Neutrophil (primary cell): ENCODE measurements at regions not wholly inside any gene's neighbourhood (a gene's known extent, or its start where the extent isn't known, plus 50 kb on each side); places are given as distances from the start of the nearest gene placed in this dataset.

ENCODE experiments used
- H3K27ac ChIP-seq: fragments of 200-600 bp; sonication (generic); 2 replicates; pipeline ENCODE4 v1.5.1; 2016; ENCODE audit warnings: mild to moderate bottlenecking, moderate library complexity
- H3K27me3 ChIP-seq: fragments of 200-600 bp; sonication (generic); 2 replicates; pipeline ENCODE4 v1.6.0; 2016; ENCODE audit warnings: mild to moderate bottlenecking
- H3K36me3 ChIP-seq: fragments of 200-600 bp; sonication (generic); 2 replicates; pipeline ENCODE4 v1.5.1; 2017
- H3K4me1 ChIP-seq, 2 experiments: fragments of 200-600 bp in 1 of 2; sonication (generic) in 1 of 2; 1 replicate in 1 of 2; 2 replicates in 1 of 2; pipeline versions ENCODE4 v1.5.1 to v1.6.1; 2013 to 2016; ENCODE audit warnings: low read depth in 1 of 2, low read length in 1 of 2, mild to moderate bottlenecking in 1 of 2, moderate library complexity in 1 of 2; ENCODE audit not compliant: control insufficient read depth in 1 of 2, insufficient read depth in 1 of 2
- H3K4me3 ChIP-seq, 2 experiments: fragments of 200-600 bp in 1 of 2; sonication (generic) in 1 of 2; 1 replicate in 1 of 2; 2 replicates in 1 of 2; pipeline ENCODE4 v1.5.1; 2013 to 2016; ENCODE audit warnings: low read depth in 1 of 2, low read length in 1 of 2, mild to moderate bottlenecking in 1 of 2, moderate library complexity in 1 of 2
- H3K9me3 ChIP-seq: fragments of 200-600 bp; sonication (generic); 2 replicates; pipeline ENCODE4 v1.5.1; 2016
- TF ChIP-seq, protein P1 (sequence below): fragments of 200-600 bp; sonication (generic); IDR thresholded peaks from 2 replicates; pipeline ENCODE4 v1.5.1; 2016; ENCODE audit warnings: antibody characterized with exemption

DNA sequence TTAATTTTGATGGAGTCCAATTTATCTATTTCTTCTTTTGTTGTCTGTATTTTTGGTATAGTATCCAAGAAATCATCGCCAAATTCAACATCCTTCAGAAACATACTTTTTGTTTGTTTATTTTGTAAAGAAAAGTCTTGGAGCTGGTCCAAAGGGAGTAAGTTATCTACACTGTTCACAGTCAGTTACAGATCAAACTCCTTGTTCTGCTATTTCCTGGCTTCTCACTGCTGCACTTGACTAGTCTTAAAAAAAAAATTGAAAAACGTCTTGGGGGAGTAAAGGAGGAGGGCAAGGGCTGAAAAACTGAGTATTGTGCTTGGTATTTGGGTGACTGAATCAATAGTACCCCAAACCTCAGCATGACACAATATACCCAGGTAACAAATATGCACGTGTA is 105.6 kb downstream of the NFKBIZ start:
- Histone ChIP-seq H3K4me1 (no peaks in the 10 kb centered on the region), H3K27me3 (no peaks in the 10 kb centered on the region)
- TF ChIP-seq, protein P1, sequence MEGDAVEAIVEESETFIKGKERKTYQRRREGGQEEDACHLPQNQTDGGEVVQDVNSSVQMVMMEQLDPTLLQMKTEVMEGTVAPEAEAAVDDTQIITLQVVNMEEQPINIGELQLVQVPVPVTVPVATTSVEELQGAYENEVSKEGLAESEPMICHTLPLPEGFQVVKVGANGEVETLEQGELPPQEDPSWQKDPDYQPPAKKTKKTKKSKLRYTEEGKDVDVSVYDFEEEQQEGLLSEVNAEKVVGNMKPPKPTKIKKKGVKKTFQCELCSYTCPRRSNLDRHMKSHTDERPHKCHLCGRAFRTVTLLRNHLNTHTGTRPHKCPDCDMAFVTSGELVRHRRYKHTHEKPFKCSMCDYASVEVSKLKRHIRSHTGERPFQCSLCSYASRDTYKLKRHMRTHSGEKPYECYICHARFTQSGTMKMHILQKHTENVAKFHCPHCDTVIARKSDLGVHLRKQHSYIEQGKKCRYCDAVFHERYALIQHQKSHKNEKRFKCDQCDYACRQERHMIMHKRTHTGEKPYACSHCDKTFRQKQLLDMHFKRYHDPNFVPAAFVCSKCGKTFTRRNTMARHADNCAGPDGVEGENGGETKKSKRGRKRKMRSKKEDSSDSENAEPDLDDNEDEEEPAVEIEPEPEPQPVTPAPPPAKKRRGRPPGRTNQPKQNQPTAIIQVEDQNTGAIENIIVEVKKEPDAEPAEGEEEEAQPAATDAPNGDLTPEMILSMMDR, result no peak

DNA sequence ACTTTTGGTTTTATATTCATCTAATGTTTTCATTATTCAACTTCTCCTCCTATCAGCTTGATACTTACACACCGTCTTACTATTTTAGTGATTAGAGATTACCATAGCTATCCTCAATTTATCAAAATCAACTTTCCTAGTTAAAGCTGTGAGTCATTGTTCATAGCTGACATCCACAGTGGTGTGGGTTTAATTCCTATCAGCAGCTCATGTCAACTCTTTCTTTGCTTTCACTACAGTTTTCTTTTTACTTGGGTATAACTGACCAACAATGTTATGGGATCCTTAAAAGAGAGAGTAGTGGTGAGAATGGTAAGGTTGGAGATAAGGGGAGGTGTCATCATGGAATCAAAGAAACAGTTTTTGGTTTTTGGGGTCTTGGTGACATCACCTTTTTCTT is 112.7 kb downstream of the NFKBIZ start:
- Histone ChIP-seq H3K4me1 (peaks cover 0 to 6% of the 10 kb centered on the region in 2 experiments), H3K27ac (no peak overlapping the region), H3K27me3 (no peaks in the 10 kb centered on the region), H3K9me3 (no peaks in the 10 kb centered on the region), H3K4me3 (no peak overlapping the region), H3K36me3 (no peaks in the 10 kb centered on the region)
- TF ChIP-seq, protein P1, result no peak

More for the DNA sequence above, 105.6 kb downstream of the NFKBIZ start:
- no peaks in the 10 kb centered on the region for H3K9me3 ChIP-seq
- no peaks in the 10 kb centered on the region for H3K36me3 ChIP-seq
- H3K27ac ChIP-seq, result no peak overlapping the region
- H3K4me3 ChIP-seq, result no peak overlapping the region

- Histone ChIP-seq H3K4me3 (no peak overlapping the region), H3K27ac (no peak overlapping the region), H3K36me3 (no peaks in the 10 kb centered on the region), H3K4me1 (peaks cover 0 to 6% of the 10 kb centered on the region in 2 experiments), H3K27me3 (no peaks in the 10 kb centered on the region), H3K9me3 (no peaks in the 10 kb centered on the region)
- TF ChIP-seq, protein P1, result no peak
Measured at GRCh38 chr3:101963902-101964362, 114.6 kb downstream of the NFKBIZ start.

- Histone ChIP-seq H3K27ac (no peak overlapping the region), H3K4me3 (no peak overlapping the region)
- TF ChIP-seq, protein P1, result no peak
Measured at GRCh38 chr3:101964861-101965260, 115.5 kb downstream of the NFKBIZ start.

GRCh38 chr3:101966226-101966625 is 116.9 kb downstream of the NFKBIZ start:
- Histone ChIP-seq H3K9me3 (no peaks in the 10 kb centered on the region), H3K27ac (no peak overlapping the region), H3K4me3 (no peak overlapping the region), H3K36me3 (no peaks in the 10 kb centered on the region), H3K27me3 (no peaks in the 10 kb centered on the region), H3K4me1 (peaks cover 0 to 6% of the 10 kb centered on the region in 2 experiments)
- TF ChIP-seq, protein P1, result no peak

More at GRCh38 chr3:101964861-101965260, 115.5 kb downstream of the NFKBIZ start:
- H3K27me3 ChIP-seq, result no peaks in the 10 kb centered on the region
- H3K4me1 ChIP-seq, result peaks cover 0 to 6% of the 10 kb centered on the region in 2 experiments
- H3K36me3 ChIP-seq, result no peaks in the 10 kb centered on the region
- H3K9me3 ChIP-seq, result no peaks in the 10 kb centered on the region

DNA sequence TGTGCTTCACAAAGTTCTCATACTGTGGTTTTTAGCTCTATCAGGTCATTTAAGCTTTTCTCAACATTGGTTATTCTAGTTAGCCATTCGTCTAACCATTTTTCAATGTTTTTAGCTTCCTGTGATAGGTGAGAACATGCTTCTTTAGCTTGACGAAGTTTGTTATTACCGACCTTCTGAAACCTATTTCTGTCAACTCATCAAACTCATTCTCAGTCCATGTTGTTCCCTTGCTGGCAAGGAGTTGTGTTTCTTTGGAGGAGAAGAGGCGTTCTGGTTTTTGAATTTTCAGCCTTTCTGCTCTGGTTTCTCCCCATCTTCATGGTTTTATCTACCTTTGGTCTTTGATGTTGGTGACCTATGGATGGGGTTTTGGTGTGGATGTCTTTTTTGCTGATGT is 120.9 kb downstream of the NFKBIZ start:
- Histone ChIP-seq H3K36me3 (no peaks in the 10 kb centered on the region), H3K4me3 (no peak overlapping the region), H3K9me3 (no peaks in the 10 kb centered on the region), H3K4me1 (peaks cover 13 to 21% of the 10 kb centered on the region in 2 experiments), H3K27ac (no peak overlapping the region), H3K27me3 (no peaks in the 10 kb centered on the region)
- TF ChIP-seq, protein P1, result no peak
